Liver (tissue), 8 donors: ENCODE measurements at regions not wholly inside any gene's neighbourhood (a gene's known extent, or its start where the extent isn't known, plus 50 kb on each side); places are given as distances from the start of the nearest gene placed in this dataset.
A peak's percentile ranks its signal among the peaks of the same experiment; 100 is the strongest.

Source experiments
- DNase-seq: peaks from one replicate; pipeline ENCODE4 v3.0.0-alpha.2; 2017; ENCODE audit warnings: low spot score
- H3K27ac ChIP-seq, 2 donors: one replicate each; pipeline ENCODE4 v1.7.0; 2013; ENCODE audit warnings: inconsistent platforms in 2 of 2, low read length in 2 of 2, control low read depth in 1 of 2, low read depth in 1 of 2, mild to moderate bottlenecking in 1 of 2
- H3K27me3 ChIP-seq, 4 donors: one replicate each; pipeline versions ENCODE4 v1.6.1 to v1.7.0; 2013; ENCODE audit warnings: low read length in 3 of 4, inconsistent platforms in 1 of 4, mild to moderate bottlenecking in 1 of 4, moderate library complexity in 1 of 4; ENCODE audit not compliant: control insufficient read depth in 4 of 4, insufficient read depth in 4 of 4
- H3K36me3 ChIP-seq, 4 donors: one replicate each; pipeline versions ENCODE4 v1.6.1 to v1.7.0; 2013; ENCODE audit warnings: low read length in 3 of 4, mild to moderate bottlenecking in 3 of 4, low read depth in 1 of 4, moderate library complexity in 1 of 4; ENCODE audit not compliant: control insufficient read depth in 4 of 4, insufficient read depth in 3 of 4
- H3K4me1 ChIP-seq, 4 donors: one replicate each; pipeline versions ENCODE4 v1.6.1 to v1.7.0; 2013; ENCODE audit warnings: low read length in 3 of 4, mild to moderate bottlenecking in 3 of 4, moderate library complexity in 1 of 4; ENCODE audit not compliant: control insufficient read depth in 4 of 4, insufficient read depth in 4 of 4
- H3K4me3 ChIP-seq, 3 donors: one replicate each; pipeline versions ENCODE4 v1.6.1 to v1.7.0; 2013; ENCODE audit warnings: low read length in 3 of 3, control low read depth in 1 of 3, low read depth in 1 of 3, mild to moderate bottlenecking in 1 of 3
- H3K9ac ChIP-seq, 2 donors: one replicate each; pipeline ENCODE4 v1.7.0; 2013; ENCODE audit warnings: low read length in 2 of 2, mild to moderate bottlenecking in 2 of 2, moderate library complexity in 2 of 2, control low read depth in 1 of 2, low read depth in 1 of 2
- H3K9me3 ChIP-seq, 4 donors: one replicate each; pipeline versions ENCODE4 v1.6.1 to v1.7.0; 2013; ENCODE audit warnings: low read length in 3 of 4; ENCODE audit not compliant: control insufficient read depth in 4 of 4
- ATF3 ChIP-seq: IDR thresholded peaks from 2 replicates; pipeline ENCODE4 v1.6.1; 2016; ENCODE audit warnings: antibody characterized with exemption
- CTCF ChIP-seq: fragments of 150-350 bp; IDR thresholded peaks from 2 replicates; pipeline ENCODE4 v1.5.1; 2017; ENCODE audit warnings: improper control_type of control experiment, low read depth, low read length; ENCODE audit not compliant: missing input control
- EGR1 ChIP-seq, 2 donors: IDR thresholded peaks; 2 replicates each; pipeline ENCODE4 v1.6.1; 2016 to 2018; ENCODE audit warnings: antibody characterized with exemption in 2 of 2, low read depth in 2 of 2
- FOXA1 ChIP-seq: IDR thresholded peaks from 2 replicates; pipeline ENCODE4 v1.6.1; 2016; ENCODE audit warnings: antibody characterized with exemption
- FOXA2 ChIP-seq: IDR thresholded peaks from 2 replicates; pipeline ENCODE4 v1.6.1; 2016; ENCODE audit warnings: antibody characterized with exemption
- GABPA ChIP-seq, 2 donors: IDR thresholded peaks in 1 of 2; conservative IDR thresholded peaks in 1 of 2; 2 replicates each; pipeline ENCODE4 v1.6.1; 2016; ENCODE audit warnings: antibody characterized with exemption in 2 of 2, mild to moderate bottlenecking in 1 of 2, moderate library complexity in 1 of 2
- HNF4A ChIP-seq, 2 donors: conservative IDR thresholded peaks; 2 replicates each; pipeline ENCODE4 v1.6.1; 2016; ENCODE audit warnings: antibody characterized with exemption in 2 of 2, mild to moderate bottlenecking in 2 of 2
- HNF4G ChIP-seq: IDR thresholded peaks from 2 replicates; pipeline ENCODE4 v1.6.1; 2016; ENCODE audit warnings: antibody characterized with exemption
- MAX ChIP-seq: IDR thresholded peaks from 2 replicates; pipeline ENCODE4 v1.6.1; 2016; ENCODE audit warnings: antibody characterized with exemption
- NR2F2 ChIP-seq: IDR thresholded peaks from 2 replicates; pipeline ENCODE4 v1.6.1; 2016; ENCODE audit warnings: antibody characterized with exemption
- RAD21 ChIP-seq, 2 donors: IDR thresholded peaks; 2 replicates each; pipeline ENCODE4 v1.6.1; 2016; ENCODE audit warnings: antibody characterized with exemption in 2 of 2, mild to moderate bottlenecking in 2 of 2
- RXRA ChIP-seq, 2 donors: IDR thresholded peaks; 2 replicates each; pipeline ENCODE4 v1.6.1; 2017 to 2018; ENCODE audit warnings: antibody characterized with exemption in 2 of 2, mild to moderate bottlenecking in 1 of 2
- SP1 ChIP-seq: IDR thresholded peaks from 2 replicates; pipeline ENCODE4 v1.6.1; 2018; ENCODE audit warnings: antibody characterized with exemption, mild to moderate bottlenecking
- TAF1 ChIP-seq: conservative IDR thresholded peaks from 2 replicates; pipeline ENCODE4 v1.6.1; 2016; ENCODE audit warnings: antibody characterized with exemption, mild to moderate bottlenecking
- YY1 ChIP-seq: IDR thresholded peaks from 2 replicates; pipeline ENCODE4 v1.6.1; 2016; ENCODE audit warnings: antibody characterized with exemption, mild to moderate bottlenecking
- ZBTB33 ChIP-seq: IDR thresholded peaks from 2 replicates; pipeline ENCODE4 v1.6.1; 2016; ENCODE audit warnings: antibody characterized with exemption
- WGBS: extraction: QIAGEN DNeasy Blood & Tissue Kit; methylation state at CpG from one replicate; pipeline ENCODE4 v1.1.7; 2013; 5-methylcytosine and 5-hydroxymethylcytosine counted together
- donor health status: healthy.
- donor health status: healthy.
- donor health status: healthy.
- donor health status: healthy.
- donor health status: healthy.

DNA sequence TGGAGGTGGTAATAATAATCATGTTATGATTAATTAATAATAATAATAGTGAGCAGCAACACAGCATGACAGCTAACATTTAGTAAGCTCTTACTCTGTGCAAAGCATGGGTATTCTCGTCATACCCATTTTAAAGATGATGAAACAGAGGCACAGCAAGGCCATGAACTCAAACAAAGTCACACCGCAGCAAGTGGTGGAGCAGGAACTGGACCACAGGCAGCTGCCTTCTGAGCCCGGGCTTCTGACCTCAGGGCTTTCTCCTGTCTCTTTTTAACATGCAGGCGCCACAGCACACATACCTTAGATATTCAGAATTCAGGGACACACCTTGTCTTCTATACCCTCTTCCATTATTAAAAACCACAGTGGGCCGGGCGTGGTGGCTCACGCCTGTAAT is 50.7 kb upstream of the SPATA12 start:
- H3K4me3 ChIP-seq = no peak overlapping the region
- no peak for TF ChIP-seq HNF4A (conservative IDR thresholded peaks at IDR 0.05)
- no peak for TF ChIP-seq EGR1 (IDR thresholded peaks at IDR 0.05; ENCODE audit: low read depth in 2 of 2)
- no peak for TF ChIP-seq RAD21 (IDR thresholded peaks at IDR 0.05)
- no peak for TF ChIP-seq FOXA1
- no peak for TF ChIP-seq ZBTB33
- TF ChIP-seq MAX = no peak
- TF ChIP-seq NR2F2 = no peak
- no peak for TF ChIP-seq GABPA (IDR thresholded peaks at IDR 0.05 in 1 of 2, conservative IDR thresholded peaks at IDR 0.05 in 1 of 2)
- no peak overlapping the region for H3K27ac ChIP-seq
- 95% methylated on average over 7 of the region's 7 CpGs for WGBS
- H3K9me3 ChIP-seq = no peaks in the 10 kb centered on the region
- H3K27me3 ChIP-seq = no peaks in the 10 kb centered on the region
- H3K4me1 ChIP-seq = peaks cover 0 to 2% (median 0%) of the 10 kb centered on the region in 4 donors
- DNase-seq = no peak
- H3K36me3 ChIP-seq = no peaks in the 10 kb centered on the region
- no peak overlapping the region for H3K9ac ChIP-seq

DNA sequence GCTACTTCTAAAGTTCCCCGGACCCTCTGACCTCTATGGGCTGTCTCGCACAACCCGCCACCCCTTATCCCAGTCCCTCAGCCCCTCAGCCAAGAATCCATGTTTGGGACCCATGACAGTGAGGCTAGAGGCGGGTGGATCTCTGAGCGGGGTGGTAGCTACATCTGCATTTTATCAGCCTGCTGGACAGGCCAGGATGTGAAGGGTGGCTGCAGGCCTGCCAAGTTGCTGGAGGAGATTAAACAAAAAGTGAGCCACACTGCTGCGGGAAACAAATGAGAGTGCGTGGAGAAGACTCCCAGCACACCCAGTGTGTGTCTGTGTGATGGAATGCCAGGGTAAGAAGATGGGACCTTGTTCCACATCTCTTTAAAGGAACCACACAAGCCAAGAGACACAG is 51.1 kb upstream of the SPATA12 start:
- no peak overlapping the region for H3K4me3 ChIP-seq
- WGBS = 86% methylated on average over 7 of the region's 7 CpGs
- peaks cover 0 to 2% (median 0%) of the 10 kb centered on the region in 4 donors for H3K4me1 ChIP-seq
- H3K27me3 ChIP-seq = no peaks in the 10 kb centered on the region
- TF ChIP-seq HNF4A (conservative IDR thresholded peaks at IDR 0.05) = no peak
- H3K9ac ChIP-seq = no peak overlapping the region
- DNase-seq = no peak
- H3K27ac ChIP-seq = no peak overlapping the region
- H3K9me3 ChIP-seq = no peaks in the 10 kb centered on the region
- no peaks in the 10 kb centered on the region for H3K36me3 ChIP-seq

DNA sequence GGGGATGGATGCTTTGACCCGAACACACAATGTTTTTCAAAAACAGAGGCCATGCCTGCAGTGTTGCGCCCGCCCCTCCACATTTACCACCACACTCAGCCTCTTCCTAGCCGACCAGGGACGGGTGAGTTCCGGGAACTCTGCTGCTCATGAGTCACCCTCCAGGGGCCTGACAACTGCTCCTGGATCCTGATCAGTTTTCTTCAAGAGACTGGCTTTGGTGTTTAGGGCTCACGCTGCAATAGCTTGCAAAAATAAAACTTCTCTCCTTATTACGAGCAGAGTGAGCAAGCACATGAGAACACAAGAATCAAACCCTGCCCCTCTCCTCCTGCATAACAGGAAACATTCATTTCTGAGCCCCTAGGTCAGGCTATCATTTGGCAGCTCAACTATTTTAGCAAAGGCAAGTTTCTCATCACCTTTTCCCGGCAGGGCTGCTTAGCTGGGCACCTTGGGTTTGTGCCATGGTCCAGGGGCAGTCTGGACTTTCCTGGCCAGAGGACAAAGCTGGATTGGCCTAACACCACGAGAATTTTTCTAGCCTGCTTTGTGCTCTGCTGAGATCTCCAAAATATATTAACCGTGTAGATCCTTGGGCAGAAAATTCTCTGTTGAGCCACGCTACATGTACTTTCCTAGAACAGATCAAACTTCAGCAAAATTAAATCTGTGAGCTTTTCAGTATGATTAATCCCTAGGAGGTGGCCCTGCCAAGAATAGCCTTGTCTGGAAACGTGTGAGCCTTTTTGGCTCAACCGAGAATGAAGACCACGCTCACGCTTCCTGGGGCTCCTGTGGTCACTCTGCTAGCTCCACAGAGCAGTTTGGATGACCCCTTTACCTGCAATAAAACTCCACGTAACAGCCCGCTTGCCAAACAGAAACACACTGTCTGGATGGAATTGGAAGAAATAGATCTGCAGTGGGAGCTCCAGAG is 52.7 kb upstream of the SPATA12 start:
- no peaks in the 10 kb centered on the region for H3K36me3 ChIP-seq
- H3K9me3 ChIP-seq = no peaks in the 10 kb centered on the region
- no peak for DNase-seq
- no peak overlapping the region for H3K9ac ChIP-seq
- H3K4me3 ChIP-seq = no peak overlapping the region
- peaks cover 0 to 2% (median 0%) of the 10 kb centered on the region in 4 donors for H3K4me1 ChIP-seq
- H3K27me3 ChIP-seq = no peaks in the 10 kb centered on the region
- WGBS = 69% methylated on average over 18 of the region's 18 CpGs
- peak overlapping the region; percentile 29 to 46 for H3K27ac ChIP-seq
- no peak for TF ChIP-seq ATF3
- TF ChIP-seq CTCF = no peak
- TF ChIP-seq HNF4G = no peak
- TF ChIP-seq GABPA (IDR thresholded peaks at IDR 0.05 in 1 of 2, conservative IDR thresholded peaks at IDR 0.05 in 1 of 2) = no peak
- TF ChIP-seq ZBTB33 = no peak
- no peak for TF ChIP-seq HNF4A (conservative IDR thresholded peaks at IDR 0.05)
- TF ChIP-seq EGR1 (IDR thresholded peaks at IDR 0.05; ENCODE audit: low read depth in 2 of 2) = no peak
- TF ChIP-seq RXRA (IDR thresholded peaks at IDR 0.05) = no peak
- no peak for TF ChIP-seq TAF1
- TF ChIP-seq SP1 = no peak
- TF ChIP-seq YY1 = no peak
- no peak for TF ChIP-seq FOXA2
- TF ChIP-seq RAD21 (IDR thresholded peaks at IDR 0.05) = no peak
- TF ChIP-seq NR2F2 = no peak
